ENCODE measurements at regions not wholly inside any gene's neighbourhood (a gene's known extent, or its start where the extent isn't known, plus 50 kb on each side); places are given as distances from the start of the nearest gene placed in this dataset.

DNA sequence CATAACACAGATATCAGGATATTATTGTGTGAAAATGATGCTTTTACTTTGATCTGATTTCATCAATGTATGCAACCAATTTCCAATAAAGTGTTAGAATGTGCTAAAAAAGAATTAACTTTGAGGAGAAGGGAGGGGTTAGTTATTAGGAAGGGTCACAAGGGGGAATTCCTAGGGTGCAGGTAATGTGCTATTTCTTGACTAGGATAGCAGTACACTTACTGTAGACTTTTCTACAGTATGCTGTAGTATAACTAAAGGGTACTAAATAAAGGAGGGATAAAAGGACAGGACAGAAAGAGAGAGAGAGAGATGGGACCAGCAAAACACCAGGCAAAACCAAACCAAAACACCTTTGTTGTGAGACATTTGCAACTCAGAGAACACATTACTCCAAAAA lies 121.4 kb upstream of the RAP1B start:
- Histone ChIP-seq H3K27me3 (ENCODE audit: low read length) (no peaks in the 10 kb centered on the region), H3K36me3 (ENCODE audit: insufficient read depth, low read length) (no peaks in the 10 kb centered on the region), H3K79me2 (ENCODE audit: low read length) (no peaks in the 10 kb centered on the region), H2AFZ (ENCODE audit: low read length) (no peak overlapping the region), H3K27ac (ENCODE audit: low read length) (no peak overlapping the region), H3K4me1 (ENCODE audit: low read length) (0 out of 2 replicates have a peak, but pooled peaks cover 5% of the 10 kb centered on the region), H3K4me2 (ENCODE audit: low read depth, low read length, poor library complexity, severe bottlenecking) (no peak overlapping the region), H4K20me1 (ENCODE audit: insufficient read depth, low read depth, low read length) (no peaks in the 10 kb centered on the region), H3K9ac (ENCODE audit: low read length) (no peak overlapping the region), H3K4me3 (ENCODE audit: low read length) (no peak overlapping the region), H3K9me3 (ENCODE audit: low read length) (no peaks in the 10 kb centered on the region), H3K9me2 (replicated peaks; ENCODE audit: insufficient read depth, low read length) (no peaks in the 10 kb centered on the region)
- no peak for DNase-seq

DNA sequence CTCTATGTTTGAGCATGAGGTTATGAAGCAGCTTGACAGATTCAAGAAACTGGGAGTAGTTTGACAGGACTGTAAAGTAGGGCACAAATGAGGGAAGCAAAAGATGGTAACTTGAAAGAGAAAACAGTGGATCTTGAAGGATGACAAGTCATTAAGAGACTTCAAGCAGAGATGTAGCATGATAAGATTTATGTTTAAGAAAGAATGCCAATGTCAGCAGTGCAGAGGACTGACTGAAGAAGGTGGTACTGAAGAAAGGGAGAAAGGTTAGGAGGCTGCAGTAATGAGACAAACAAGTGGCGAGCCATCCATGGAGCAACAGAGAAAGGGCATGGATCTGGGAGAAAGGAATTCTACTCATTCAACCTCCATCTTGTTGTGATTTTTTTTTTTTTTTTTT lies 120.2 kb upstream of the RAP1B start:
- Histone ChIP-seq H3K4me2 (ENCODE audit: low read depth, low read length, poor library complexity, severe bottlenecking) (no peak overlapping the region), H3K36me3 (ENCODE audit: insufficient read depth, low read length) (no peaks in the 10 kb centered on the region), H4K20me1 (ENCODE audit: insufficient read depth, low read depth, low read length) (no peaks in the 10 kb centered on the region), H3K27me3 (ENCODE audit: low read length) (no peaks in the 10 kb centered on the region), H3K4me1 (ENCODE audit: low read length) (0 out of 2 replicates have a peak, but pooled peaks cover 5% of the 10 kb centered on the region), H3K9me3 (ENCODE audit: low read length) (no peaks in the 10 kb centered on the region), H3K9ac (ENCODE audit: low read length) (no peak overlapping the region), H3K27ac (ENCODE audit: low read length) (no peak overlapping the region), H3K9me2 (replicated peaks; ENCODE audit: insufficient read depth, low read length) (no peaks in the 10 kb centered on the region), H3K4me3 (ENCODE audit: low read length) (no peak overlapping the region), H3K79me2 (ENCODE audit: low read length) (no peaks in the 10 kb centered on the region), H2AFZ (ENCODE audit: low read length) (no peak overlapping the region)
- DNase-seq, result no peak

DNA sequence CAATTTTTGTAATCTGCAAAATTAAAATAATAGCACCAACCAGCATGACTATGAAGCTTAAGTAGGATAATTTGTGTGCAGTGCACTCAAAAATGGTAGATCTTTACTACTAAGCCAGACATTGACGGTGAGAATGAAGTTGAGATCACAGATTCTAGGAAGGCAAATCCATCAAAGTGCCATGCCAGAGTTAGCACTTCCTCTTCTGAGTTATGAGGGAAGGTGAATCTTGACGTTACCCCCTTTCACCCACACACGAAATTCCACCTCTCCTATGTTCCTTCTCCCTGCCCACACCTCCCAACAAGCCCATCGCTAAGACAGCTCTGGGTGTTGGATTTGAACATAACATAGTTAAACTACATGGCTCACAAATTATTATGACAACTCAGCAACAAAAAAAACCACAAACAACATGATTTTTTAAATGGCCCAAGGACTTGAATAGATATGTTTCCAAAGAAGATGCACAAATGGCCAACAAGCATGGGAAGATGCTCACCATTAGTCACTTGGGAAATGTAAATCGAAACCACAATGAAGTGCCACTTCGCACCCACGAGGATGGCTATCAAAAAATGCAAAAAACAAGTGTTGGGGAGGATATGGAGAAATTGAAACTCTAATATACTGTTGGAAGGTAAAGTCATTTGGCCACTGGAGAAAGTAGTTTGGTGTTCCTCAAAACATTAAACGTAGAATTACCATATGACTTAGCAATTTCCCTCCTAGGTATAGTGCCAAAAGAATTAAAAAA lies 119.3 kb upstream of the RAP1B start:
- Histone ChIP-seq H4K20me1 (ENCODE audit: insufficient read depth, low read depth, low read length) (no peaks in the 10 kb centered on the region), H3K36me3 (ENCODE audit: insufficient read depth, low read length) (no peaks in the 10 kb centered on the region), H3K4me2 (ENCODE audit: low read depth, low read length, poor library complexity, severe bottlenecking) (no peak overlapping the region), H3K79me2 (ENCODE audit: low read length) (no peaks in the 10 kb centered on the region), H3K27me3 (ENCODE audit: low read length) (no peaks in the 10 kb centered on the region), H3K9ac (ENCODE audit: low read length) (no peak overlapping the region), H3K4me3 (ENCODE audit: low read length) (no peak overlapping the region), H3K9me2 (replicated peaks; ENCODE audit: insufficient read depth, low read length) (no peaks in the 10 kb centered on the region), H3K4me1 (ENCODE audit: low read length) (0 out of 2 replicates have a peak, but pooled peaks cover 5% of the 10 kb centered on the region), H3K9me3 (ENCODE audit: low read length) (no peaks in the 10 kb centered on the region), H3K27ac (ENCODE audit: low read length) (no peak overlapping the region), H2AFZ (ENCODE audit: low read length) (no peak overlapping the region)
- DNase-seq, result no peak

DNA sequence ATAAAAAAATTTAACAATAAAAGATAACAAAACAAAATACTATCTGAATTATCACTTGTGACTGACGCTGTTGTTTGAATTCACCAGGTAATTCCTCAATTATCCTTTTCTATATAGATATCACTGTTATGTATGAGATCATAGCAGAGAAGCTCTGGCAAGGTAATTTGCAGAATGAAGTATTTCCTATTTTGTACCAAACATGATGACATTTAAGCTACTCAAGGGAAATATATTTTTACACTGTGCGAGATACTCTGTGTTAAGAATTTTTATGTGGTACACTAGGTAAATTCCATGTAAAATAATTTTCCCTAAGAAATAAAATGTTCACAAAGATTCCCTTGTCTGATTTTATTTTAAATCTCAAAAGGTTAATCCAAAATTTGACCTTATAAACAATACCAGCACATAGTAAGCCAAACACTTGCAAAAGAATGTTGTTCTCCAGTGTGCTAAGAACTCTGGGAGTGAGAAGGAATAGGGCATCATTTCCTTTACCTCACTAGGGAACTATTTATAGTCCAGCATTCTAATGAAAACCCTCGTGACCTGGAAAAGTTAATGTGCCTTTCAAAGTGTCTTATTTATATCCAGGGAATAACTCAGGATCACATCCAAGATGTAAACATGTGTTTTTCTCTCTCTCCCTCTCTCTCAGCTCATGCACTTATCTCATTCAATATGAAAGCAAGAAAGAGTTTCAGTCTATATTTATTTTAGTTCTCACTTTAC lies 115.2 kb upstream of the RAP1B start:
- Histone ChIP-seq H2AFZ (ENCODE audit: low read length) (no peak overlapping the region), H3K4me2 (ENCODE audit: low read depth, low read length, poor library complexity, severe bottlenecking) (no peak overlapping the region)
- DNase-seq, result no peak

DNA sequence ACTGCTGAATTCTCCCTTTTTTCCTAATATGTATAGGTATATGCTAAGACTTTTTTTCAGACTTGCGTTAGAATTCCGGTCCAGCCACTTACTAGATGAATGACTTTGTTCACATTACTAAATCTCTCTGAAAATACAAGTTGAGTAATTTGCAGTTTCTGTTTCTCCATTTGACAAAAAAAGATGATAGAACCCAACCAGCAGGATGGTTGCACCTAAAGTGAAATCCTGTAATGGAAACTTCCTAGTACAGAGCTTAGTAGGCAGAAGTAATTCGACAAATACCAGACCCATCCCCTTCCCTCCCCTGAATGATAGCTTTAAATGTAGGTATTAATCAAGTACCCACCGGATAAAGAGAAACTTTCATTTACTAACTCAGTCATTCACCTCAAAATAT lies 113.6 kb upstream of the RAP1B start:
- Histone ChIP-seq H3K79me2 (ENCODE audit: low read length) (no peaks in the 10 kb centered on the region), H3K9me2 (replicated peaks; ENCODE audit: insufficient read depth, low read length) (no peaks in the 10 kb centered on the region), H3K27me3 (ENCODE audit: low read length) (no peaks in the 10 kb centered on the region), H4K20me1 (ENCODE audit: insufficient read depth, low read depth, low read length) (no peaks in the 10 kb centered on the region), H3K4me1 (ENCODE audit: low read length) (no peaks in the 10 kb centered on the region), H3K4me3 (ENCODE audit: low read length) (no peak overlapping the region), H2AFZ (ENCODE audit: low read length) (no peak overlapping the region), H3K36me3 (ENCODE audit: insufficient read depth, low read length) (no peaks in the 10 kb centered on the region), H3K27ac (ENCODE audit: low read length) (no peak overlapping the region), H3K9ac (ENCODE audit: low read length) (no peak overlapping the region), H3K4me2 (ENCODE audit: low read depth, low read length, poor library complexity, severe bottlenecking) (no peak overlapping the region), H3K9me3 (ENCODE audit: low read length) (no peaks in the 10 kb centered on the region)
- DNase-seq, result no peak

More for the DNA sequence above, 115.2 kb upstream of the RAP1B start:
- Histone ChIP-seq H3K4me1 (ENCODE audit: low read length) (0 out of 2 replicates have a peak, but pooled peaks cover 5% of the 10 kb centered on the region), H3K9me3 (ENCODE audit: low read length) (no peaks in the 10 kb centered on the region), H4K20me1 (ENCODE audit: insufficient read depth, low read depth, low read length) (no peaks in the 10 kb centered on the region), H3K36me3 (ENCODE audit: insufficient read depth, low read length) (no peaks in the 10 kb centered on the region), H3K4me3 (ENCODE audit: low read length) (no peak overlapping the region), H3K9ac (ENCODE audit: low read length) (no peak overlapping the region), H3K27ac (ENCODE audit: low read length) (no peak overlapping the region), H3K79me2 (ENCODE audit: low read length) (no peaks in the 10 kb centered on the region), H3K9me2 (replicated peaks; ENCODE audit: insufficient read depth, low read length) (no peaks in the 10 kb centered on the region), H3K27me3 (ENCODE audit: low read length) (no peaks in the 10 kb centered on the region)

DNA sequence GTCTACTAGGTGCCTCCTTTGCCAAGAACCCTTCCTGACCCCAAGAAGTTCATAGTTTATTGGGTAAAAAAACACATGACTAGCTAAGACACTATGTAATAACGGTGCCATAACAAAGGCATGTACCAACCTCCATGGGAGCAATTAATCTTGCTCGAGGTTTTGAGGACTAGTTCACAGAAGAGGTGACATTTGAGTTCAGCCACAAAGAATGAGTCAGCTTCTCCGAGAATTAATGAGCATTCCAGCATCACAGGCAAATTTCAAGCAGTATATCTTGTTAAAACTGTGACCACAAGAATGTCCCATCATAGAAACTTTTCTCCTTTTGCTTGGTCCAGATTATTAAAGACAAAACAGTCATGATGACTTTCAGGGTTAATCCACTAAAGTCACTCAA lies 113.0 kb upstream of the RAP1B start:
- H3K27ac ChIP-seq (ENCODE audit: low read length), result no peak overlapping the region
- no peak for DNase-seq

DNA sequence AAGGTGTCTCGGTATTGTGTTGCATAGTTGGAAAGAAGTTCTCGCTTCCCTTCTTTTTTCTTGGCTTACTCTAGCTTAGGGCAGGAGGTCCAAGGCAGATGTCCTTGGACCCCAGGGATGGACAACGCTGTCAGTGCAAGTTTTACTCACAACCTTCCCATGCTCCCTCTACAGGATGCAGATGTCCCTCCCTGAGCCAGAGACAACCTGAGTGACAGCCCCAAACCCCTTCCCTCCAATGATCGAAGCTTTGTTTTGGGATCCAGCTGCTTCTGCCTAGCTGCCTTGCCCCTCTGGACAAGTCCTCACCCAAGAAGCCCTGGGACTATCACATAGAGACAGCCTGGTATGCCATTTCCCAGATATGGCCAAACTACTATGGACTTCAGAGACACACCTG lies 112.0 kb upstream of the RAP1B start:
- H3K27ac ChIP-seq (ENCODE audit: low read length), result no peak overlapping the region
- H3K9me2 ChIP-seq (replicated peaks; ENCODE audit: insufficient read depth, low read length), result no peaks in the 10 kb centered on the region
- no peak overlapping the region for H3K4me3 ChIP-seq (ENCODE audit: low read length)
- H3K9ac ChIP-seq (ENCODE audit: low read length), result no peak overlapping the region
- no peaks in the 10 kb centered on the region for H3K79me2 ChIP-seq (ENCODE audit: low read length)
- H3K27me3 ChIP-seq (ENCODE audit: low read length), result no peaks in the 10 kb centered on the region
- no peaks in the 10 kb centered on the region for H4K20me1 ChIP-seq (ENCODE audit: insufficient read depth, low read depth, low read length)
- no peaks in the 10 kb centered on the region for H3K9me3 ChIP-seq (ENCODE audit: low read length)
- no peaks in the 10 kb centered on the region for H3K36me3 ChIP-seq (ENCODE audit: insufficient read depth, low read length)
- no peak for DNase-seq
- H3K4me2 ChIP-seq (ENCODE audit: low read depth, low read length, poor library complexity, severe bottlenecking), result no peak overlapping the region
- no peak overlapping the region for H2AFZ ChIP-seq (ENCODE audit: low read length)
- H3K4me1 ChIP-seq (ENCODE audit: low read length), result no peaks in the 10 kb centered on the region

More for the DNA sequence above, 113.0 kb upstream of the RAP1B start:
- H3K4me1 ChIP-seq (ENCODE audit: low read length), result no peaks in the 10 kb centered on the region
- no peaks in the 10 kb centered on the region for H4K20me1 ChIP-seq (ENCODE audit: insufficient read depth, low read depth, low read length)
- no peaks in the 10 kb centered on the region for H3K9me2 ChIP-seq (replicated peaks; ENCODE audit: insufficient read depth, low read length)
- H3K9me3 ChIP-seq (ENCODE audit: low read length), result no peaks in the 10 kb centered on the region
- H3K4me2 ChIP-seq (ENCODE audit: low read depth, low read length, poor library complexity, severe bottlenecking), result no peak overlapping the region
- no peak overlapping the region for H3K4me3 ChIP-seq (ENCODE audit: low read length)
- H3K9ac ChIP-seq (ENCODE audit: low read length), result no peak overlapping the region
- H3K79me2 ChIP-seq (ENCODE audit: low read length), result no peaks in the 10 kb centered on the region
- no peak overlapping the region for H2AFZ ChIP-seq (ENCODE audit: low read length)
- H3K36me3 ChIP-seq (ENCODE audit: insufficient read depth, low read length), result no peaks in the 10 kb centered on the region
- no peaks in the 10 kb centered on the region for H3K27me3 ChIP-seq (ENCODE audit: low read length)

DNA sequence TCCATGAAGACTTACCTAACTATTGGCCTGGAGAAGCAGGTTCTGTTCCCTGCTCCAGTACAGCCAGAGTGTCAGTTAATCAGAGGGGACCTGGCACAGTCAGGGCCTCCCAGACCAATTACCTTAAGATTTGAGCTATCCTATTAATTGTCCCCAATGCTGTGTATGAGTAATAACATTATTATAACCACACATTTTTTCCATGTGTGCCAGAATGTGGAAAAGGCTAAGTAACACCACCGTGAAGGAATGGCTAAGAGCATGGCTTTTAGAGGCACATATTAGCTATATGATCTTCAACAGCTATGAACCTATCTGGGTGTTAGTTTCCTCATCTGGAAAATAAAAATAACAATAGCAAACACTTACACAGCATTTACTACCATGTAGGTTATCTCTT lies 111.1 kb upstream of the RAP1B start:
- Histone ChIP-seq H3K27ac (ENCODE audit: low read length) (no peak overlapping the region), H3K9ac (ENCODE audit: low read length) (no peak overlapping the region), H3K4me1 (ENCODE audit: low read length) (no peaks in the 10 kb centered on the region), H4K20me1 (ENCODE audit: insufficient read depth, low read depth, low read length) (no peaks in the 10 kb centered on the region), H3K36me3 (ENCODE audit: insufficient read depth, low read length) (no peaks in the 10 kb centered on the region), H3K27me3 (ENCODE audit: low read length) (no peaks in the 10 kb centered on the region), H3K4me2 (ENCODE audit: low read depth, low read length, poor library complexity, severe bottlenecking) (no peak overlapping the region), H3K9me3 (ENCODE audit: low read length) (no peaks in the 10 kb centered on the region), H3K79me2 (ENCODE audit: low read length) (no peaks in the 10 kb centered on the region), H3K9me2 (replicated peaks; ENCODE audit: insufficient read depth, low read length) (no peaks in the 10 kb centered on the region), H3K4me3 (ENCODE audit: low read length) (no peak overlapping the region), H2AFZ (ENCODE audit: low read length) (no peak overlapping the region)
- no peak for DNase-seq
